GM23338 (cell line): ENCODE measurements at regions not wholly inside any gene's neighbourhood (a gene's known extent, or its start where the extent isn't known, plus 50 kb on each side); places are given as distances from the start of the nearest gene placed in this dataset.

Source experiments
- ATAC-seq: fragments of 200-7000 bp; cut with Tn5 transposase; 3 replicates; pipeline ENCODE4 v1.9.1; 2020
- DNase-seq: peaks from one replicate; pipeline ENCODE4 v3.0.0-alpha.2; 2015; ENCODE audit warnings: low spot score
- H2AFZ ChIP-seq: fragments of 200-600 bp; sonication (generic); 2 replicates; pipeline ENCODE4 v1.8.0; 2016; ENCODE audit warnings: antibody characterized with exemption, mild to moderate bottlenecking, moderate library complexity
- H3F3A ChIP-seq: fragments of 200-600 bp; sonication (generic); replicated peaks from 2 replicates; pipeline ENCODE4 v1.8.0; 2017; ENCODE audit warnings: antibody characterized with exemption, mixed run types, low read depth
- H3K27ac ChIP-seq: fragments of 200-600 bp; sonication (generic); 2 replicates; pipeline ENCODE4 v1.6.1; 2016; ENCODE audit warnings: low read depth
- H3K27me3 ChIP-seq: fragments of 200-600 bp; sonication (generic); 2 replicates; pipeline ENCODE4 v1.8.0; 2016; ENCODE audit warnings: mild to moderate bottlenecking, mixed run types, moderate library complexity; ENCODE audit not compliant: insufficient read depth
- H3K36me3 ChIP-seq: fragments of 200-600 bp; sonication (generic); 2 replicates; pipeline ENCODE4 v1.8.0; 2016; ENCODE audit warnings: mild to moderate bottlenecking; ENCODE audit not compliant: insufficient read depth
- H3K4me1 ChIP-seq: fragments of 200-600 bp; sonication (generic); 2 replicates; pipeline ENCODE4 v1.8.0; 2016; ENCODE audit warnings: mild to moderate bottlenecking, moderate library complexity; ENCODE audit not compliant: insufficient read depth
- H3K4me2 ChIP-seq: fragments of 200-600 bp; sonication (generic); 2 replicates; pipeline ENCODE4 v1.7.1; 2017; ENCODE audit warnings: mixed run types
- H3K4me3 ChIP-seq: fragments of 200-600 bp; sonication (generic); 2 replicates; pipeline ENCODE4 v1.6.1; 2016; ENCODE audit warnings: mixed run types
- H3K79me2 ChIP-seq: fragments of 200-600 bp; sonication (generic); replicated peaks from 2 replicates; pipeline ENCODE4 v1.8.0; 2017; ENCODE audit warnings: mild to moderate bottlenecking; ENCODE audit not compliant: insufficient read depth
- H3K9me2 ChIP-seq: fragments of 200-600 bp; sonication (generic); 2 replicates; pipeline ENCODE4 v1.8.0; 2017; ENCODE audit not compliant: insufficient read depth
- H4K20me1 ChIP-seq: fragments of 200-600 bp; sonication (generic); replicated peaks from 2 replicates; pipeline ENCODE4 v1.8.0; 2017; ENCODE audit warnings: mild to moderate bottlenecking; ENCODE audit not compliant: insufficient read depth
- H3K27ac Mint-ChIP-seq: 2 replicates; pipeline ENCODE4 v1.8.0; 2020; ENCODE audit warnings: inconsistent platforms, mild to moderate bottlenecking, moderate library complexity, mixed read lengths
- H3K27me3 Mint-ChIP-seq: 3 replicates; pipeline ENCODE4 v1.8.0; 2022; ENCODE audit warnings: low read depth, mild to moderate bottlenecking, moderate library complexity, mixed read lengths, inconsistent platforms; ENCODE audit not compliant: insufficient read depth, poor library complexity
- H3K36me3 Mint-ChIP-seq: 3 replicates; pipeline ENCODE4 v1.8.0; 2021; ENCODE audit warnings: low read depth, mild to moderate bottlenecking, inconsistent platforms, moderate library complexity, mixed read lengths
- H3K4me1 Mint-ChIP-seq: 3 replicates; pipeline ENCODE4 v1.8.0; 2020; ENCODE audit warnings: mild to moderate bottlenecking, inconsistent platforms, mixed read lengths
- H3K4me3 Mint-ChIP-seq: 3 replicates; pipeline ENCODE4 v1.8.0; 2021; ENCODE audit warnings: moderate library complexity, mild to moderate bottlenecking, inconsistent platforms, mixed read lengths
- H3K9me3 Mint-ChIP-seq: 3 replicates; pipeline ENCODE4 v1.8.0; 2020; ENCODE audit warnings: moderate library complexity, mild to moderate bottlenecking, inconsistent platforms, mixed read lengths
- CREB1 ChIP-seq: fragments of 250-450 bp; sonication (Bioruptor Pico); IDR thresholded peaks from 2 replicates; pipeline ENCODE4 v1.5.0; 2020; ENCODE audit warnings: low read depth, mild to moderate bottlenecking, moderate library complexity
- CTCF ChIP-seq, 2 experiments: fragments of 200-600 bp in 1 of 2; sonication (generic) in 1 of 2; conservative IDR thresholded peaks; 2 replicates each; pipeline versions ENCODE4 v1.5.1 to v1.6.1; 2016 to 2017; ENCODE audit warnings: antibody characterized with exemption in 2 of 2, low read depth in 2 of 2, mild to moderate bottlenecking in 2 of 2, moderate library complexity in 1 of 2
- ETS1 ChIP-seq: IDR thresholded peaks from 2 replicates; pipeline ENCODE4 v1.6.1; 2016; ENCODE audit warnings: antibody characterized with exemption
- EZH2 ChIP-seq: fragments of 200-600 bp; sonication (generic); IDR thresholded peaks from one replicate; pipeline ENCODE4 v1.8.0; 2017; ENCODE audit warnings: antibody characterized with exemption, mild to moderate bottlenecking, low read depth; ENCODE audit not compliant: unreplicated experiment
- EZH2phosphoT487 ChIP-seq: fragments of 200-600 bp; sonication (generic); IDR thresholded peaks from one replicate; pipeline ENCODE4 v1.8.1; 2018; ENCODE audit warnings: antibody characterized with exemption; ENCODE audit not compliant: unreplicated experiment
- JUNB ChIP-seq: IDR thresholded peaks from one replicate; pipeline ENCODE4 v1.6.1; 2016; ENCODE audit warnings: antibody characterized with exemption; ENCODE audit not compliant: unreplicated experiment
- NANOG ChIP-seq: IDR thresholded peaks from 2 replicates; pipeline ENCODE4 v1.6.1; 2016; ENCODE audit warnings: antibody characterized with exemption, borderline replicate concordance
- POLR2AphosphoS5 ChIP-seq: IDR thresholded peaks from 2 replicates; pipeline ENCODE4 v1.6.1; 2016; ENCODE audit warnings: antibody characterized with exemption, low read depth
- STAT1 ChIP-seq: IDR thresholded peaks from one replicate; pipeline ENCODE4 v1.6.1; 2016; ENCODE audit warnings: antibody characterized with exemption; ENCODE audit not compliant: unreplicated experiment
- ZNF114 ChIP-seq: fragments of 250-450 bp; sonication (Bioruptor Pico); IDR thresholded peaks from 2 replicates; pipeline ENCODE4 v1.5.0; 2020; ENCODE audit warnings: mild to moderate bottlenecking, moderate library complexity
- ZNF331 ChIP-seq: fragments of 250-450 bp; sonication (Bioruptor Pico); IDR thresholded peaks from 2 replicates; pipeline ENCODE4 v1.5.0; 2020; ENCODE audit warnings: low read depth, mild to moderate bottlenecking, moderate library complexity
- ZNF462 ChIP-seq: fragments of 250-450 bp; sonication (Bioruptor Pico); IDR thresholded peaks from 2 replicates; pipeline ENCODE4 v1.5.0; 2020; ENCODE audit warnings: mild to moderate bottlenecking, moderate library complexity
- TF ChIP-seq, protein P1 (sequence below): IDR thresholded peaks from one replicate; pipeline ENCODE4 v1.6.1; 2018; ENCODE audit warnings: antibody characterized with exemption; ENCODE audit not compliant: unreplicated experiment

DNA sequence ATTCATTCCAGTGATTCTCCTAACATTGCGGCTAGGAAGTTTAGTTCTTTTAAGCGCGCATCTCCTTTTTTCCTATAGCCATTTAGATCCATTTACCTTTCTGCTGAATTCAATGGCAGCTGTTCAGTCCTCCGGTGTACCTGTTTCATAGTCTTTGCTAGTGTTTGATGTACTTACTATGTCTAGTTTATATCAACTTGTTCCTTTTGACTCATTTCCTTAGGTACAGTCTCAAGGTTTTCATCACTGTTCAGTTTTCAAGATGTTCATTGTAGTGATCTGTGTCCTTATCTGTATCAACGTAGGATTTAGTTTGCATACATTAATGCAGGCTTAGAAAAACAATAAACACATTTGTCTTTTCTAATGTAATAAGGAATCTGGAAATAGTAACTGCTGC lies 59.0 kb upstream of the MBNL1 start:
- Histone ChIP-seq H3K4me3 (no peak overlapping the region), H3K27ac (no peak overlapping the region), H3F3A (no peaks in the 10 kb centered on the region), H2AFZ (no peak overlapping the region), H3K36me3 (no peaks in the 10 kb centered on the region), H4K20me1 (no peaks in the 10 kb centered on the region), H3K27me3 (no peaks in the 10 kb centered on the region), H3K4me2 (no peak overlapping the region), H3K79me2 (no peaks in the 10 kb centered on the region), H3K9me2 (no peaks in the 10 kb centered on the region), H3K4me1 (peaks cover 5% of the 10 kb centered on the region; the same call in 1 of the 2 replicates)
- H3K4me3 Mint-ChIP-seq = no peak overlapping the region
- H3K9me3 Mint-ChIP-seq = no peaks in the 10 kb centered on the region
- H3K4me1 Mint-ChIP-seq = peaks cover 15% of the 10 kb centered on the region
- no peaks in the 10 kb centered on the region for H3K36me3 Mint-ChIP-seq
- H3K27ac Mint-ChIP-seq = no peak overlapping the region
- DNase-seq = no peak
- no peak for ATAC-seq
- peaks cover 2% of the 10 kb centered on the region for H3K27me3 Mint-ChIP-seq
- TF ChIP-seq, protein P1, sequence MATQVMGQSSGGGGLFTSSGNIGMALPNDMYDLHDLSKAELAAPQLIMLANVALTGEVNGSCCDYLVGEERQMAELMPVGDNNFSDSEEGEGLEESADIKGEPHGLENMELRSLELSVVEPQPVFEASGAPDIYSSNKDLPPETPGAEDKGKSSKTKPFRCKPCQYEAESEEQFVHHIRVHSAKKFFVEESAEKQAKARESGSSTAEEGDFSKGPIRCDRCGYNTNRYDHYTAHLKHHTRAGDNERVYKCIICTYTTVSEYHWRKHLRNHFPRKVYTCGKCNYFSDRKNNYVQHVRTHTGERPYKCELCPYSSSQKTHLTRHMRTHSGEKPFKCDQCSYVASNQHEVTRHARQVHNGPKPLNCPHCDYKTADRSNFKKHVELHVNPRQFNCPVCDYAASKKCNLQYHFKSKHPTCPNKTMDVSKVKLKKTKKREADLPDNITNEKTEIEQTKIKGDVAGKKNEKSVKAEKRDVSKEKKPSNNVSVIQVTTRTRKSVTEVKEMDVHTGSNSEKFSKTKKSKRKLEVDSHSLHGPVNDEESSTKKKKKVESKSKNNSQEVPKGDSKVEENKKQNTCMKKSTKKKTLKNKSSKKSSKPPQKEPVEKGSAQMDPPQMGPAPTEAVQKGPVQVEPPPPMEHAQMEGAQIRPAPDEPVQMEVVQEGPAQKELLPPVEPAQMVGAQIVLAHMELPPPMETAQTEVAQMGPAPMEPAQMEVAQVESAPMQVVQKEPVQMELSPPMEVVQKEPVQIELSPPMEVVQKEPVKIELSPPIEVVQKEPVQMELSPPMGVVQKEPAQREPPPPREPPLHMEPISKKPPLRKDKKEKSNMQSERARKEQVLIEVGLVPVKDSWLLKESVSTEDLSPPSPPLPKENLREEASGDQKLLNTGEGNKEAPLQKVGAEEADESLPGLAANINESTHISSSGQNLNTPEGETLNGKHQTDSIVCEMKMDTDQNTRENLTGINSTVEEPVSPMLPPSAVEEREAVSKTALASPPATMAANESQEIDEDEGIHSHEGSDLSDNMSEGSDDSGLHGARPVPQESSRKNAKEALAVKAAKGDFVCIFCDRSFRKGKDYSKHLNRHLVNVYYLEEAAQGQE = no peak
- TF ChIP-seq ZNF331 (CRISPR knock-in tag) = no peak
- no peak for TF ChIP-seq STAT1
- TF ChIP-seq NANOG = no peak
- no peak for TF ChIP-seq CTCF (conservative IDR thresholded peaks at IDR 0.05; ENCODE audit: low read depth in 2 of 2)
- TF ChIP-seq CREB1 (CRISPR knock-in tag) = no peak
- TF ChIP-seq POLR2AphosphoS5 = no peak
- TF ChIP-seq ZNF114 (CRISPR knock-in tag) = no peak
- TF ChIP-seq ZNF462 = no peak
- no peak for TF ChIP-seq EZH2
- TF ChIP-seq EZH2phosphoT487 = no peak
- no peak for TF ChIP-seq ETS1
- TF ChIP-seq JUNB = no peak
